Activated CD4-positive, alpha-beta T cell treated with anti-CD3 and anti-CD28 coated beads for 36 hours (primary cell): ENCODE measurements at regions not wholly inside any gene's neighbourhood (a gene's known extent, or its start where the extent isn't known, plus 50 kb on each side); places are given as distances from the start of the nearest gene placed in this dataset.

Experiments used
- ATAC-seq: fragments of 200-7000 bp; cut with Tn5 transposase; one replicate; pipeline ENCODE4 v1.10.0; 2021; ENCODE audit warnings: mild to moderate bottlenecking, moderate library complexity
- CTCF ChIA-PET: fragments of 350-600 bp; sonication (Branson Sonifier 250); formaldehyde crosslinking; loops from one replicate; lab custom pipeline; 2021; ENCODE audit warnings: antibody characterized with exemption; lab: Charles Lee
- POLR2A ChIA-PET: fragments of 350-600 bp; sonication (Branson Sonifier 250); formaldehyde crosslinking; loops from one replicate; lab custom pipeline; 2021; ENCODE audit warnings: antibody characterized with exemption, inconsistent platforms; lab: Charles Lee
- DNase-seq: peaks from one replicate; pipeline ENCODE4 v3.0.0-alpha.2; 2020
- H3K27ac Mint-ChIP-seq: one replicate; pipeline ENCODE4 v1.8.0; 2021; ENCODE audit warnings: mixed read lengths
- H3K27me3 Mint-ChIP-seq: one replicate; pipeline ENCODE4 v1.8.0; 2021; ENCODE audit warnings: mixed read lengths
- H3K36me3 Mint-ChIP-seq: one replicate; pipeline ENCODE4 v1.8.0; 2021; ENCODE audit warnings: low read depth, mixed read lengths
- H3K4me1 Mint-ChIP-seq: one replicate; pipeline ENCODE4 v1.8.0; 2021; ENCODE audit warnings: mixed read lengths
- H3K4me3 Mint-ChIP-seq: one replicate; pipeline ENCODE4 v1.8.0; 2021; ENCODE audit warnings: mild to moderate bottlenecking, moderate library complexity, mixed read lengths
- H3K9me3 Mint-ChIP-seq: one replicate; pipeline ENCODE4 v1.8.0; 2021; ENCODE audit warnings: low read depth, mixed read lengths
- intact Hi-C, 2 experiments: fragments of 100-400 bp; cut with DNase I in 1 of 2; cut with micrococcal nuclease in 1 of 2; formaldehyde crosslinking; loops; one replicate each; pipeline versions ENCODE4 v1.14.2 to v1.15.1; 2022 to 2024; cut with DNase I, micrococcal nuclease

- CTCF ChIA-PET = interaction anchor here (0.6 to 0.8 kb wide), 2 partner anchors 26 to 61 kb away, joined by 3 read pairs; no protein-coding TSS in a partner anchor
- Mint-ChIP-seq H3K9me3 (no peaks in the 10 kb centered on the region), H3K27ac (no peak overlapping the region), H3K4me3 (no peak overlapping the region), H3K4me1 (no peaks in the 10 kb centered on the region), H3K27me3 (peaks cover 5% of the 10 kb centered on the region), H3K36me3 (no peaks in the 10 kb centered on the region)
- POLR2A ChIA-PET = no interaction called here
- intact Hi-C loops = no loop called here
- DNase-seq (no peak), ATAC-seq (no peak)
Measured at GRCh38 chr21:14321042-14321441, 61.9 kb downstream of the HSPA13 start.

DNA sequence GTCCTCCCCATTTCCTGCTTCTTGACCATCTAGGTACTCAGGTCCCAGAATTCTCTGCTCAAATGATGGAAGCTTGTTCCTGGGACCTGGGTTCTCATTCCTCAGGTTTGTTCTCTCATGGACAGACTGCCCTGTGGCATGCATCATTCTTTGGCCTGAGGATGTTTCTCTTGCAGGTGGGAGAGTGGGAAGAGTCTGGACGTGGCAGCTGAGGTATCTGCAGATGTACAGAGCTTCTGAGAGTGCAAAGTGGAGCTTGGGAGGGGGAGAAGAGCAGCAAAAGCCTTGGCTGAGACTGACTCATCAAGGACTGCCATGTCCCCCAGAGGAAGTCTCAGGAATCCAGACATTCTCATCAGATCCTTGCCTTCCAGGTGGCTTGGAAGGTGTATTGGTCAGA lies 63.1 kb downstream of the HSPA13 start:
- Mint-ChIP-seq H3K4me3 (no peak overlapping the region), H3K27me3 (peaks cover 5% of the 10 kb centered on the region), H3K9me3 (no peaks in the 10 kb centered on the region), H3K27ac (no peak overlapping the region), H3K4me1 (no peaks in the 10 kb centered on the region), H3K36me3 (no peaks in the 10 kb centered on the region)
- POLR2A ChIA-PET = no interaction called here
- CTCF ChIA-PET = no interaction called here
- ATAC-seq (no peak), DNase-seq (no peak)
- intact Hi-C loops = no loop called here

- H3K36me3 Mint-ChIP-seq = no peaks in the 10 kb centered on the region
- no peaks in the 10 kb centered on the region for H3K4me1 Mint-ChIP-seq
- no peak for DNase-seq
- H3K27ac Mint-ChIP-seq = no peak overlapping the region
- H3K9me3 Mint-ChIP-seq = no peaks in the 10 kb centered on the region
- CTCF ChIA-PET = no interaction called here
- H3K4me3 Mint-ChIP-seq = no peak overlapping the region
- intact Hi-C loops = no loop called here
- H3K27me3 Mint-ChIP-seq = peaks cover 4% of the 10 kb centered on the region
- no peak for ATAC-seq
- POLR2A ChIA-PET = no interaction called here
Measured at GRCh38 chr21:14318578-14318977, 64.4 kb downstream of the HSPA13 start.

DNA sequence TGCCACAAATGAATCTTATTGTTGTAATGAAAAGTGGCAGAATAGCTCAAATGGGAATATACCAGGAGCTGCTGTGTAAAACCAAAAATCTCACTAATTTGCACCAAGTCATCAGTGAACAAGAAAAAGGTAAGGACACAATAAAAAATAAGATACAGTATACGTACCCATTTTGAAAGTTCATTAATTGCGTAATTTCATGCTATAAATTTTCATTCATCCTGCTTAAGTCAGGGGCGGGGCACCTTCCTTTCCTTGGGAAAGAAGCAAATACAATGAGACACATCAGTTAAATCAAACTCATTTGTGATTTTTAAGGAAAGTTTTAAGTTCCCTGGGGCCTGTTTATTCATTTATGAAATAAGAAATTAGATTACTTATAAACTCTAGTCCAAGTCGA lies 65.4 kb downstream of the HSPA13 start:
- no peak for DNase-seq
- ChIA-PET POLR2A (no interaction called here), CTCF (no interaction called here)
- Mint-ChIP-seq H3K9me3 (no peaks in the 10 kb centered on the region), H3K27ac (no peak overlapping the region), H3K27me3 (peaks cover 4% of the 10 kb centered on the region), H3K4me1 (no peaks in the 10 kb centered on the region), H3K4me3 (no peak overlapping the region), H3K36me3 (no peaks in the 10 kb centered on the region)
- no peak for ATAC-seq
- intact Hi-C loops = no loop called here

- no peaks in the 10 kb centered on the region for H3K4me1 Mint-ChIP-seq
- CTCF ChIA-PET = no interaction called here
- no peak for DNase-seq
- H3K27ac Mint-ChIP-seq = no peak overlapping the region
- no peaks in the 10 kb centered on the region for H3K9me3 Mint-ChIP-seq
- no peak for ATAC-seq
- no peak overlapping the region for H3K4me3 Mint-ChIP-seq
- POLR2A ChIA-PET = no interaction called here
- intact Hi-C loops = no loop called here
- H3K36me3 Mint-ChIP-seq = no peaks in the 10 kb centered on the region
- peaks cover 2% of the 10 kb centered on the region for H3K27me3 Mint-ChIP-seq
Measured at GRCh38 chr21:14313300-14313699, 69.6 kb downstream of the HSPA13 start.

DNA sequence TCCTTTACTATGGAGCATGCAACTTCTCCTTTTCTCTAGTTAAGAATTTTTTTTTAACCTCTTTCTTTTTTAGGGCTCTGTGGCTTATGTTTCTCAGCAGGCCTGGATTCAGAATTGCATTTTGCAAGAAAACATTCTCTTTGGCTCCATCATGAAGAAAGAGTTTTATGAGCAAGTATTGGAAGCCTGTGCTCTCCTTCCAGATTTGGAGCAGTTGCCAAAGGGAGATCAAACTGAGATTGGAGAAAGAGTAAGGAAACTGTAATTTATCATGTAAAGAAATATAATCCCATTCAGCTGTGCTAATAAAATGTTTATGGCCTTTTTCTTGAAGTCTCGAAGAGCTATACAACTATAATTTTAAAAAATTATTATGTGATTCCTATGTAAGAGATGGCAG lies 70.1 kb downstream of the HSPA13 start:
- H3K27ac Mint-ChIP-seq = no peak overlapping the region
- no peaks in the 10 kb centered on the region for H3K9me3 Mint-ChIP-seq
- ATAC-seq (no peak), DNase-seq (no peak)
- peaks cover 2% of the 10 kb centered on the region for H3K27me3 Mint-ChIP-seq
- H3K36me3 Mint-ChIP-seq = no peaks in the 10 kb centered on the region
- POLR2A ChIA-PET = interaction anchor here (0.6 kb wide), 1 partner anchor 70 kb away, joined by 3 read pairs; the partner anchor contains the start of gene HSPA13
- H3K4me3 Mint-ChIP-seq = no peak overlapping the region
- no peaks in the 10 kb centered on the region for H3K4me1 Mint-ChIP-seq
- CTCF ChIA-PET = no interaction called here
- intact Hi-C loops = no loop called here

GRCh38 chr21:14308234-14308633 lies 74.7 kb downstream of the HSPA13 start:
- H3K4me3 Mint-ChIP-seq = no peak overlapping the region
- intact Hi-C loops = no loop called here
- DNase-seq = no peak

GRCh38 chr21:14306126-14306907 lies 76.6 kb downstream of the HSPA13 start:
- ATAC-seq (no peak), DNase-seq (no peak)
- intact Hi-C loops = no loop called here
- H3K4me1 Mint-ChIP-seq = no peaks in the 10 kb centered on the region
- no peaks in the 10 kb centered on the region for H3K36me3 Mint-ChIP-seq
- ChIA-PET CTCF (interaction anchor here (1.1 to 1.5 kb wide), 2 partner anchors 14 to 551 kb away, joined by 3 to 4 read pairs; no protein-coding TSS in a partner anchor), POLR2A (no interaction called here)
- no peaks in the 10 kb centered on the region for H3K9me3 Mint-ChIP-seq
- H3K4me3 Mint-ChIP-seq = no peak overlapping the region
- H3K27me3 Mint-ChIP-seq = peaks cover 2% of the 10 kb centered on the region
- H3K27ac Mint-ChIP-seq = no peak overlapping the region

More at GRCh38 chr21:14308234-14308633, 74.7 kb downstream of the HSPA13 start:
- H3K4me1 Mint-ChIP-seq = no peaks in the 10 kb centered on the region
- no peaks in the 10 kb centered on the region for H3K9me3 Mint-ChIP-seq
- ChIA-PET CTCF (interaction anchor here (1.4 kb wide), 1 partner anchor 49 kb away, joined by 3 read pairs; no protein-coding TSS in a partner anchor), POLR2A (no interaction called here)
- no peak for ATAC-seq
- no peak overlapping the region for H3K27ac Mint-ChIP-seq
- H3K27me3 Mint-ChIP-seq = peaks cover 2% of the 10 kb centered on the region
- H3K36me3 Mint-ChIP-seq = no peaks in the 10 kb centered on the region

- Mint-ChIP-seq H3K36me3 (no peaks in the 10 kb centered on the region), H3K9me3 (no peaks in the 10 kb centered on the region), H3K4me1 (no peaks in the 10 kb centered on the region), H3K27ac (no peak overlapping the region), H3K27me3 (peaks cover 2% of the 10 kb centered on the region), H3K4me3 (no peak overlapping the region)
- POLR2A ChIA-PET = no interaction called here
- CTCF ChIA-PET = no interaction called here
- no peak for DNase-seq
- no peak for ATAC-seq
- intact Hi-C loops = no loop called here
Measured at GRCh38 chr21:14303731-14304488, 79.0 kb downstream of the HSPA13 start.

- H3K9me3 Mint-ChIP-seq = no peaks in the 10 kb centered on the region
- no peaks in the 10 kb centered on the region for H3K4me1 Mint-ChIP-seq
- ChIA-PET POLR2A (no interaction called here), CTCF (no interaction called here)
- H3K27ac Mint-ChIP-seq = no peak overlapping the region
- intact Hi-C loops = no loop called here
- H3K4me3 Mint-ChIP-seq = no peak overlapping the region
- no peak for ATAC-seq
- H3K36me3 Mint-ChIP-seq = no peaks in the 10 kb centered on the region
- peaks cover 2% of the 10 kb centered on the region for H3K27me3 Mint-ChIP-seq
- no peak for DNase-seq
Measured at GRCh38 chr21:14300074-14300473, 82.9 kb downstream of the HSPA13 start.

- Mint-ChIP-seq H3K4me1 (no peaks in the 10 kb centered on the region), H3K27me3 (peaks cover 2% of the 10 kb centered on the region), H3K4me3 (no peak overlapping the region), H3K9me3 (no peaks in the 10 kb centered on the region), H3K36me3 (no peaks in the 10 kb centered on the region), H3K27ac (no peak overlapping the region)
- DNase-seq (no peak), ATAC-seq (no peak)
- POLR2A ChIA-PET = no interaction called here
- intact Hi-C loops = no loop called here
- CTCF ChIA-PET = interaction anchor here (0.8 kb wide), 2 partner anchors 70 to 73 kb away, joined by 3 read pairs; no protein-coding TSS in a partner anchor
Measured at GRCh38 chr21:14290576-14290975, 74.6 kb downstream of the RBM11 start.

GRCh38 chr21:14288922-14289321 lies 73.0 kb downstream of the RBM11 start:
- intact Hi-C loops = no loop called here
- DNase-seq = no peak
- Mint-ChIP-seq H3K36me3 (no peaks in the 10 kb centered on the region), H3K9me3 (no peaks in the 10 kb centered on the region), H3K4me1 (no peaks in the 10 kb centered on the region), H3K27me3 (peaks cover 2% of the 10 kb centered on the region), H3K27ac (no peak overlapping the region), H3K4me3 (no peak overlapping the region)
- ChIA-PET CTCF (interaction anchor here (0.6 kb wide), 1 partner anchor 1214 kb away, joined by 3 read pairs; no protein-coding TSS in a partner anchor), POLR2A (no interaction called here)
- no peak for ATAC-seq
